A549 (cell line): ENCODE measurements at regions not wholly inside any gene's neighbourhood (a gene's known extent, or its start where the extent isn't known, plus 50 kb on each side); places are given as distances from the start of the nearest gene placed in this dataset.

ENCODE experiments used
- ATAC-seq, 2 experiments: fragments of 200-7000 bp in 1 of 2; fragments of >200 bp in 1 of 2; cut with Nextera tagmentation in 1 of 2; cut with Tn5 transposase in 1 of 2; 3 replicates each; pipeline versions ENCODE4 v1.8.0 to v1.9.1; 2018 to 2020; ENCODE audit warnings: mild to moderate bottlenecking in 1 of 2, moderate library complexity in 1 of 2
- CTCF ChIA-PET: fragments of 300-600 bp; sonication (Branson Sonifier 250); formaldehyde crosslinking; extraction: SDS; loops from one replicate; lab custom pipeline; 2021; ENCODE audit warnings: antibody characterized with exemption, inconsistent platforms; lab: Yijun Ruan, JAX
- POLR2A ChIA-PET: fragments of 350-600 bp; formaldehyde crosslinking; extraction: SDS; loops from one replicate; lab custom pipeline; 2021; ENCODE audit warnings: antibody characterized with exemption, inconsistent platforms; lab: Yijun Ruan, JAX
- DNase-seq, 2 experiments: peaks; one replicate each; pipeline versions ENCODE4 v3.0.0 to v3.0.0-alpha.2; 2011 to 2016; ENCODE audit warnings: low read depth in 1 of 2, low spot score in 1 of 2
- FAIRE-seq: peaks from 2 replicates; lab custom pipeline; 2011; peaks lifted over from hg19 to GRCh38; lab: Jason Lieb, UNC
- H3K27ac ChIP-seq, 2 experiments: fragments of >200 bp; sonication (Bioruptor Twin); formaldehyde crosslinking; 3 replicates each; pipeline ENCODE4 v1.5.1; 2016 to 2017
- H3K4me1 ChIP-seq: fragments of >200 bp; sonication (Bioruptor Twin); formaldehyde crosslinking; 3 replicates; pipeline ENCODE4 v1.6.1; 2016
- H3K4me2 ChIP-seq: fragments of >200 bp; sonication (Bioruptor Twin); formaldehyde crosslinking; 3 replicates; pipeline ENCODE4 v1.6.1; 2016
- H3K4me3 ChIP-seq: fragments of >200 bp; sonication (Bioruptor Twin); formaldehyde crosslinking; 3 replicates; pipeline ENCODE4 v1.5.1; 2016
- H3K9me3 ChIP-seq: fragments of >200 bp; sonication (Bioruptor Twin); formaldehyde crosslinking; 3 replicates; pipeline ENCODE4 v1.6.1; 2016
- ATOH8 ChIP-seq: fragments of 250-450 bp; sonication (Bioruptor Pico); IDR thresholded peaks from 2 replicates; pipeline ENCODE4 v1.5.0; 2020; ENCODE audit warnings: low read depth, mild to moderate bottlenecking, moderate library complexity
- BCL3 ChIP-seq: fragments of >200 bp; sonication (Bioruptor Twin); formaldehyde crosslinking; IDR thresholded peaks from 3 replicates; pipeline ENCODE4 v1.6.1; 2016
- CHD2 ChIP-seq: fragments of 150-350 bp; IDR thresholded peaks from 2 replicates; pipeline ENCODE4 v1.6.1; 2014; ENCODE audit warnings: low read length; ENCODE audit not compliant: partially characterized antibody
- CHD4 ChIP-seq: fragments of 200-600 bp; sonication (generic); IDR thresholded peaks from 2 replicates; pipeline ENCODE4 v1.6.1; 2016; ENCODE audit warnings: antibody characterized with exemption, mild to moderate bottlenecking, borderline replicate concordance
- CTCF ChIP-seq: fragments of >200 bp; sonication (Bioruptor Twin); formaldehyde crosslinking; IDR thresholded peaks from 3 replicates; pipeline ENCODE4 v1.5.1; 2016
- FOSL2 ChIP-seq, 2 experiments: fragments of 450-650 bp in 1 of 2; fragments of >200 bp in 1 of 2; sonication (Bioruptor Twin) in 1 of 2; formaldehyde crosslinking; IDR thresholded peaks; 2 replicates each; pipeline versions ENCODE4 v1.5.0 to v1.6.1; 2016 to 2020; ENCODE audit warnings: mild to moderate bottlenecking in 1 of 2, moderate library complexity in 1 of 2
- FOXS1 ChIP-seq: fragments of 250-450 bp; sonication (Bioruptor Pico); IDR thresholded peaks from 2 replicates; pipeline ENCODE4 v1.5.0; 2020; ENCODE audit warnings: mild to moderate bottlenecking, moderate library complexity
- HDAC2 ChIP-seq: fragments of 200-600 bp; sonication (generic); IDR thresholded peaks from 2 replicates; pipeline ENCODE4 v1.6.1; 2016
- HES2 ChIP-seq: fragments of >200 bp; sonication (Bioruptor Twin); formaldehyde crosslinking; IDR thresholded peaks from 2 replicates; pipeline ENCODE4 v1.6.1; 2016
- JUN ChIP-seq, 2 experiments: fragments of >200 bp; sonication (Bioruptor Twin); formaldehyde crosslinking; IDR thresholded peaks; 2 replicates in 1 of 2; 3 replicates in 1 of 2; pipeline ENCODE4 v1.6.1; 2016 to 2017
- KDM1A ChIP-seq: fragments of 200-600 bp; sonication (generic); IDR thresholded peaks from 2 replicates; pipeline ENCODE4 v1.6.1; 2016; ENCODE audit warnings: low read depth, mild to moderate bottlenecking
- KDM5A ChIP-seq: fragments of 200-600 bp; sonication (generic); IDR thresholded peaks from 2 replicates; pipeline ENCODE4 v1.6.1; 2016; ENCODE audit warnings: antibody characterized with exemption, mild to moderate bottlenecking
- MAFK ChIP-seq: fragments of 450-650 bp; IDR thresholded peaks from 2 replicates; pipeline ENCODE4 v1.6.1; 2014; ENCODE audit not compliant: partially characterized antibody
- MAX ChIP-seq: IDR thresholded peaks from 2 replicates; pipeline ENCODE4 v1.6.1; 2012
- PBX3 ChIP-seq: IDR thresholded peaks from 2 replicates; pipeline ENCODE4 v1.6.1; 2012
- PHF8 ChIP-seq: fragments of 200-600 bp; sonication (generic); IDR thresholded peaks from 2 replicates; pipeline ENCODE4 v1.6.1; 2016; ENCODE audit warnings: low read depth, mild to moderate bottlenecking, antibody characterized with exemption, moderate library complexity, borderline replicate concordance
- RAD21 ChIP-seq, 2 experiments: fragments of >200 bp in 1 of 2; sonication (Bioruptor Twin) in 1 of 2; formaldehyde crosslinking in 1 of 2; IDR thresholded peaks in 1 of 2; conservative IDR thresholded peaks in 1 of 2; 2 replicates in 1 of 2; 3 replicates in 1 of 2; pipeline ENCODE4 v1.6.1; 2012 to 2018; ENCODE audit warnings: inconsistent platforms in 1 of 2
- RFX5 ChIP-seq: fragments of 450-650 bp; IDR thresholded peaks from 2 replicates; pipeline ENCODE4 v1.7.1; 2014; ENCODE audit warnings: antibody characterized with exemption, mild to moderate bottlenecking, moderate library complexity
- SREBF2 ChIP-seq: fragments of 450-650 bp; IDR thresholded peaks from 2 replicates; pipeline ENCODE4 v1.6.1; 2014; ENCODE audit warnings: mild to moderate bottlenecking, moderate library complexity
- TP53 ChIP-seq: fragments of 250-450 bp; sonication (Bioruptor Pico); IDR thresholded peaks from 2 replicates; pipeline ENCODE4 v1.5.0; 2021; ENCODE audit warnings: mild to moderate bottlenecking, moderate library complexity
- ZSCAN20 ChIP-seq: fragments of 250-450 bp; sonication (Bioruptor Pico); IDR thresholded peaks from 2 replicates; pipeline ENCODE4 v1.8.0; 2022; ENCODE audit warnings: mild to moderate bottlenecking, moderate library complexity
- WGBS: methylation state at CpG from one replicate; pipeline ENCODE4 v1.1.6; 2017; ENCODE audit errors: missing lambda C conversion rate; 5-methylcytosine and 5-hydroxymethylcytosine counted together

- no peak for DNase-seq
- no peak overlapping the region for H3K4me3 ChIP-seq
- ChIA-PET CTCF (no interaction called here), POLR2A (no interaction called here)
- H3K4me2 ChIP-seq: no peak overlapping the region
- WGBS: 57% methylated on average over 2 of the region's 2 CpGs
- no peaks in the 10 kb centered on the region for H3K9me3 ChIP-seq
- TF ChIP-seq MAFK: no peak
- no peak for TF ChIP-seq CHD2
- TF ChIP-seq FOXS1 (CRISPR knock-in tag): no peak
- TF ChIP-seq, all 56 proteins: peak for 0
- H3K4me1 ChIP-seq: no peaks in the 10 kb centered on the region
- no peak for FAIRE-seq
- H3K27ac ChIP-seq: no peak overlapping the region
- no peak for ATAC-seq
Measured at GRCh38 chr13:34137200-34137599, 319.3 kb downstream of the RFC3 start.

GRCh38 chr13:34139660-34140227, 321.8 kb downstream of the RFC3 start:
- FAIRE-seq: no peak
- 82% methylated on average over 4 of the region's 4 CpGs for WGBS
- ChIA-PET POLR2A (no interaction called here), CTCF (no interaction called here)
- H3K4me2 ChIP-seq: no peak overlapping the region
- H3K4me3 ChIP-seq: no peak overlapping the region
- no peak for DNase-seq
- no peak for ATAC-seq
- no peak for TF ChIP-seq BCL3
- TF ChIP-seq RAD21 (conservative IDR thresholded peaks at IDR 0.05 in 1 of 2, IDR thresholded peaks at IDR 0.05 in 1 of 2): no peak
- no peak for TF ChIP-seq KDM5A
- TF ChIP-seq MAFK: no peak
- TF ChIP-seq ZSCAN20 (CRISPR knock-in tag): no peak
- no peak for TF ChIP-seq CHD4
- TF ChIP-seq HES2: no peak
- no peak for TF ChIP-seq MAX
- no peak for TF ChIP-seq JUN (IDR thresholded peaks at IDR 0.05)
- TF ChIP-seq ATOH8 (CRISPR knock-in tag): no peak
- no peak for TF ChIP-seq PBX3
- TF ChIP-seq FOSL2 (IDR thresholded peaks at IDR 0.05): no peak
- no peak for TF ChIP-seq FOSL2 (CRISPR knock-in tag; IDR thresholded peaks at IDR 0.05)
- no peak for TF ChIP-seq CTCF
- TF ChIP-seq RFX5: no peak
- no peak for TF ChIP-seq HDAC2
- TF ChIP-seq SREBF2: no peak
- TF ChIP-seq PHF8: no peak
- no peak for TF ChIP-seq TP53
- TF ChIP-seq KDM1A: no peak
- no peaks in the 10 kb centered on the region for H3K4me1 ChIP-seq
- H3K9me3 ChIP-seq: no peaks in the 10 kb centered on the region
- H3K27ac ChIP-seq: no peak overlapping the region
